SK-N-MC (cell line): ENCODE measurements at regions not wholly inside any gene's neighbourhood (a gene's known extent, or its start where the extent isn't known, plus 50 kb on each side); places are given as distances from the start of the nearest gene placed in this dataset.

Experiments
- EZH2 ChIP-seq: fragments of 200-600 bp; sonication (generic); IDR thresholded peaks from one replicate; pipeline ENCODE4 v1.6.1; 2017; ENCODE audit warnings: antibody characterized with exemption
- POLR2AphosphoS5 ChIP-seq: IDR thresholded peaks from 2 replicates; pipeline ENCODE4 v1.6.1; 2012; ENCODE audit warnings: mild to moderate bottlenecking, low read depth, low read length, borderline replicate concordance

DNA sequence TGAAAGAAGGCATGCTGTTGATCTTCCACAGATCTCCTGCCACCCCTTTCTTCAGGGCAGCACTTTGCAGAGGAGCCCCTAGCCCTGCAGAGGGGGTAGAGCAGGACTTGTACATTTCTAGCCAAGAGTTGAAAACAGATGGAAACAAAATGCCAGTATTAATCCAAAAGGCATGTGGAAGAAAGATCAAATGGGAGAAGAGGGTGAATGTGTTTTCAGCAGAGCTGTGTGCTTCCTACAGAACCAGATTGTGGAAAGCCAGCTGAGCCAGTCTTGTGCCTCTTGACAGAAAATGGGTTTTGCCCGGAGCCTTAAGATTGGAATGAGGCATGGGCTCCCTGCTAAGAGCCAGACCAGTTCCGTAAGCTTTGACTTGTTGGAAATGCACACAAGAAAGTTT lies 105.2 kb upstream of the TSPAN2 start:
- TF ChIP-seq EZH2 (no peak), POLR2AphosphoS5 (no peak)
